Stimulated activated CD4-positive, alpha-beta T cell treated with anti-CD3 and anti-CD28 coated beads, TNF-alpha, amount 100 ng/mL, for 48 hours (primary cell): ENCODE measurements at regions not wholly inside any gene's neighbourhood (a gene's known extent, or its start where the extent isn't known, plus 50 kb on each side); places are given as distances from the start of the nearest gene placed in this dataset.

Experiments used
- DNase-seq, 3 donors: peaks; one replicate each; pipeline ENCODE4 v3.0.0-alpha.2; 2020; ENCODE audit warnings: low read depth in 3 of 3

- DNase-seq = no peak
Measured at GRCh38 chr1:218642033-218642948, 297.2 kb downstream of the TGFB2 start.

- no peak for DNase-seq
Measured at GRCh38 chr1:218643281-218643680, 298.1 kb downstream of the TGFB2 start.

- DNase-seq = no peak
Measured at GRCh38 chr1:218643926-218644325, 298.8 kb downstream of the TGFB2 start.

- no peak for DNase-seq
Measured at GRCh38 chr1:218646288-218646687, 301.2 kb downstream of the TGFB2 start.

- no peak for DNase-seq
Measured at GRCh38 chr1:218656301-218657037, 311.3 kb downstream of the TGFB2 start.

- no peak for DNase-seq
Measured at GRCh38 chr1:218658269-218658668, 313.1 kb downstream of the TGFB2 start.

- no peak for DNase-seq
Measured at GRCh38 chr1:218658899-218659298, 313.8 kb downstream of the TGFB2 start.

- DNase-seq = no peak
Measured at GRCh38 chr1:218659911-218660677, 315.0 kb downstream of the TGFB2 start.

- DNase-seq = no peak
Measured at GRCh38 chr1:218660678-218661053, 315.5 kb downstream of the TGFB2 start.

- DNase-seq = no peak
Measured at GRCh38 chr1:218661411-218661810, 316.3 kb downstream of the TGFB2 start.

GRCh38 chr1:218664385-218665170, 319.4 kb downstream of the TGFB2 start:
- no peak for DNase-seq

GRCh38 chr1:218665221-218665620, 320.1 kb downstream of the TGFB2 start:
- no peak for DNase-seq

GRCh38 chr1:218666263-218666662, 321.1 kb downstream of the TGFB2 start:
- no peak for DNase-seq

GRCh38 chr1:218667781-218668516, 322.8 kb downstream of the TGFB2 start:
- no peak for DNase-seq

- DNase-seq = no peak
Measured at GRCh38 chr1:218669431-218669830, 324.3 kb downstream of the TGFB2 start.

GRCh38 chr1:218670875-218671274, 325.7 kb downstream of the TGFB2 start:
- no peak for DNase-seq

- DNase-seq = no peak
Measured at GRCh38 chr1:218671573-218671972, 326.4 kb downstream of the TGFB2 start.

- DNase-seq = no peak
Measured at GRCh38 chr1:218673170-218673569, 328.0 kb downstream of the TGFB2 start.

GRCh38 chr1:218674280-218674773, 329.2 kb downstream of the TGFB2 start:
- no peak for DNase-seq

- DNase-seq = no peak
Measured at GRCh38 chr1:218677026-218677425, 331.9 kb downstream of the TGFB2 start.

GRCh38 chr1:218679391-218679790, 334.3 kb downstream of the TGFB2 start:
- DNase-seq = no peak
